OCI-LY1 (cell line): ENCODE measurements at regions not wholly inside any gene's neighbourhood (a gene's known extent, or its start where the extent isn't known, plus 50 kb on each side); places are given as distances from the start of the nearest gene placed in this dataset.

Source experiments
- H2AFZ ChIP-seq: fragments of 200-600 bp; sonication (generic), shearing (Covaris generic); 2 replicates; pipeline ENCODE4 v1.6.0; 2014; ENCODE audit warnings: antibody characterized with exemption, mild to moderate bottlenecking, low read length
- H3F3A ChIP-seq: fragments of 200-600 bp; sonication (generic), shearing (Covaris generic); 2 replicates; pipeline ENCODE4 v1.6.0; 2014; ENCODE audit warnings: mild to moderate bottlenecking, antibody characterized with exemption, low read length, moderate library complexity; ENCODE audit not compliant: insufficient read depth
- H3K27ac ChIP-seq: fragments of 200-600 bp; sonication (generic); 2 replicates; pipeline ENCODE4 v1.5.1; 2014; ENCODE audit warnings: low read length, mixed run types, mild to moderate bottlenecking, low read depth; ENCODE audit not compliant: poor library complexity, severe bottlenecking
- H3K27me3 ChIP-seq: fragments of 200-600 bp; sonication (generic); 2 replicates; pipeline ENCODE4 v1.6.0; 2014; ENCODE audit warnings: antibody characterized with exemption, mild to moderate bottlenecking, low read length, moderate library complexity; ENCODE audit not compliant: insufficient read depth
- H3K36me3 ChIP-seq: fragments of 200-600 bp; sonication (generic); 2 replicates; pipeline ENCODE4 v1.6.1; 2014; ENCODE audit warnings: mild to moderate bottlenecking, antibody characterized with exemption, low read length, moderate library complexity, mixed read lengths; ENCODE audit not compliant: insufficient read depth
- H3K4me1 ChIP-seq: fragments of 200-600 bp; sonication (generic); 2 replicates; pipeline ENCODE4 v1.5.1; 2014; ENCODE audit warnings: mild to moderate bottlenecking, low read length, moderate library complexity; ENCODE audit not compliant: insufficient read depth, severe bottlenecking
- H3K4me2 ChIP-seq: fragments of 200-600 bp; sonication (generic), shearing (Covaris generic); 2 replicates; pipeline ENCODE4 v1.6.1; 2014; ENCODE audit warnings: low read length
- H3K4me3 ChIP-seq: fragments of 200-600 bp; sonication (generic); 2 replicates; pipeline ENCODE4 v1.5.1; 2014; ENCODE audit warnings: low read length, low read depth, mild to moderate bottlenecking, mixed read lengths; ENCODE audit not compliant: poor library complexity, severe bottlenecking
- H3K79me2 ChIP-seq: fragments of 200-600 bp; shearing (Covaris generic); 2 replicates; pipeline ENCODE4 v1.6.1; 2016; ENCODE audit warnings: mixed run types, low read length, mixed read lengths; ENCODE audit not compliant: insufficient read depth
- H3K9ac ChIP-seq: fragments of 200-600 bp; sonication (generic), shearing (Covaris generic); 2 replicates; pipeline ENCODE4 v1.6.1; 2014; ENCODE audit warnings: mild to moderate bottlenecking, low read length, mixed read lengths
- H3K9me2 ChIP-seq: fragments of 200-600 bp; sonication (generic), shearing (Covaris generic); 2 replicates; pipeline ENCODE4 v1.6.1; 2014; ENCODE audit warnings: low read depth, mild to moderate bottlenecking, low read length, mixed read lengths
- H3K9me3 ChIP-seq: fragments of 200-600 bp; shearing (Covaris generic); 2 replicates; pipeline ENCODE4 v1.6.1; 2014; ENCODE audit warnings: low read length, mixed read lengths
- H4K20me1 ChIP-seq: fragments of 200-600 bp; sonication (generic), shearing (Covaris generic); 2 replicates; pipeline ENCODE4 v1.6.0; 2016; ENCODE audit warnings: mild to moderate bottlenecking, low read length; ENCODE audit not compliant: insufficient read depth
- EZH2 ChIP-seq: fragments of 200-600 bp; sonication (generic), shearing (Covaris generic); IDR thresholded peaks from 2 replicates; pipeline ENCODE4 v1.8.0; 2017; ENCODE audit warnings: borderline replicate concordance, mixed run types, mild to moderate bottlenecking, antibody characterized with exemption, low read length, moderate library complexity, mixed read lengths
- TF ChIP-seq, protein P1 (sequence below): fragments of 200-600 bp; sonication (generic), shearing (Covaris generic); IDR thresholded peaks from 2 replicates; pipeline ENCODE4 v1.5.1; 2017; ENCODE audit warnings: mild to moderate bottlenecking, antibody characterized with exemption, low read length, moderate library complexity, mixed read lengths

DNA sequence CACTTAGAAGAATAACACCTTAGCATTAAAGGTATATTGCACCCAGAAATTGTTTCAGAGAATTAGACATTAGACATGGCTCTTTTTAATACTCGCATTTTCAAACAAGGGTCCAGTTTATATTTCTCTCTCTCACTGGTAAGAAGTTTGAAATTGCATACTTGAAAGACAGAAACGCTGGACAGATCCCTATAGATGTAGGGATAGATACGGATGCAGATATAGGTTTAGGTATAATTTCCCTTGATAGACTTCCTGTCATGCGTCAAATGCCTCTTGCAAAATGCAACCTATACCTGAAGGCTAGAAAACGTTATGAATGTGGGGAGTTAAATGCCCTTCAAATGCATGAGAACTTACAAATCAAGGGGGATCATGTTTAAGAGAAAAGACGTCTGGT lies 99.4 kb upstream of the BCL6 start:
- no peaks in the 10 kb centered on the region for H3K9me3 ChIP-seq
- H3F3A ChIP-seq: no peaks in the 10 kb centered on the region
- H3K27ac ChIP-seq: no peak overlapping the region
- no peak overlapping the region for H3K4me2 ChIP-seq
- H3K4me1 ChIP-seq: no peaks in the 10 kb centered on the region
- H4K20me1 ChIP-seq: no peaks in the 10 kb centered on the region
- H2AFZ ChIP-seq: no peak overlapping the region
- H3K79me2 ChIP-seq: no peaks in the 10 kb centered on the region
- TF ChIP-seq EZH2: no peak
- TF ChIP-seq, protein P1, sequence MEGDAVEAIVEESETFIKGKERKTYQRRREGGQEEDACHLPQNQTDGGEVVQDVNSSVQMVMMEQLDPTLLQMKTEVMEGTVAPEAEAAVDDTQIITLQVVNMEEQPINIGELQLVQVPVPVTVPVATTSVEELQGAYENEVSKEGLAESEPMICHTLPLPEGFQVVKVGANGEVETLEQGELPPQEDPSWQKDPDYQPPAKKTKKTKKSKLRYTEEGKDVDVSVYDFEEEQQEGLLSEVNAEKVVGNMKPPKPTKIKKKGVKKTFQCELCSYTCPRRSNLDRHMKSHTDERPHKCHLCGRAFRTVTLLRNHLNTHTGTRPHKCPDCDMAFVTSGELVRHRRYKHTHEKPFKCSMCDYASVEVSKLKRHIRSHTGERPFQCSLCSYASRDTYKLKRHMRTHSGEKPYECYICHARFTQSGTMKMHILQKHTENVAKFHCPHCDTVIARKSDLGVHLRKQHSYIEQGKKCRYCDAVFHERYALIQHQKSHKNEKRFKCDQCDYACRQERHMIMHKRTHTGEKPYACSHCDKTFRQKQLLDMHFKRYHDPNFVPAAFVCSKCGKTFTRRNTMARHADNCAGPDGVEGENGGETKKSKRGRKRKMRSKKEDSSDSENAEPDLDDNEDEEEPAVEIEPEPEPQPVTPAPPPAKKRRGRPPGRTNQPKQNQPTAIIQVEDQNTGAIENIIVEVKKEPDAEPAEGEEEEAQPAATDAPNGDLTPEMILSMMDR: no peak
- no peaks in the 10 kb centered on the region for H3K27me3 ChIP-seq
- no peaks in the 10 kb centered on the region for H3K9me2 ChIP-seq
- no peaks in the 10 kb centered on the region for H3K36me3 ChIP-seq
- no peak overlapping the region for H3K9ac ChIP-seq
- H3K4me3 ChIP-seq: no peak overlapping the region

GRCh38 chr3:187845826-187846225 lies 100.6 kb upstream of the BCL6 start:
- Histone ChIP-seq H3K9me3 (no peaks in the 10 kb centered on the region), H3K4me2 (no peak overlapping the region), H3K79me2 (no peaks in the 10 kb centered on the region), H3K27ac (no peak overlapping the region), H4K20me1 (no peaks in the 10 kb centered on the region), H3K36me3 (no peaks in the 10 kb centered on the region), H3K9ac (no peak overlapping the region), H3K27me3 (no peaks in the 10 kb centered on the region), H3K9me2 (no peaks in the 10 kb centered on the region), H3F3A (no peaks in the 10 kb centered on the region), H3K4me1 (no peaks in the 10 kb centered on the region), H2AFZ (no peak overlapping the region), H3K4me3 (no peak overlapping the region)
- TF ChIP-seq, protein P1: no peak
- TF ChIP-seq EZH2: no peak

DNA sequence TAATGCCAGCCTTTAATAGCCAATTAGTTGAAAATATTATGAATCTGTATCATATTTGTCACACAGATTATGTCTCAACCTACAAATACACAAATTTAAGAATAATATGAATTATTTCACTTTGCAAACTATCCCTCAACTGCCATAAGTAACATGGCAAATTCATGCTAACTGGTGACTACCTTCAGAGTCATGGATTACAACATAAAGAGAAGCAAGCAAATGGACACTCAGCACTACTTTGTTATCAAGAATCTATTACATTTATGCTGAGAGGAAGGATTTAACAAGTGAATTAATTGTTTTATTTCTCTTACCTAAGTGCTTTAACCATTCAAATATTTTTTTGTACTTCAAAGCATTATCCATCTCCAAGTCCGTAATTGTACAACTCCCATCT lies 103.1 kb upstream of the BCL6 start:
- Histone ChIP-seq H4K20me1 (no peaks in the 10 kb centered on the region), H2AFZ (no peak overlapping the region), H3K27me3 (no peaks in the 10 kb centered on the region), H3K4me2 (no peak overlapping the region), H3K27ac (no peak overlapping the region), H3K79me2 (no peaks in the 10 kb centered on the region), H3K9ac (no peak overlapping the region), H3K4me1 (no peaks in the 10 kb centered on the region), H3K36me3 (no peaks in the 10 kb centered on the region; the same call in 1 of the 2 replicates), H3K9me2 (no peaks in the 10 kb centered on the region), H3K9me3 (peaks cover 18% of the 10 kb centered on the region), H3F3A (no peaks in the 10 kb centered on the region), H3K4me3 (no peak overlapping the region)
- TF ChIP-seq, protein P1: no peak
- TF ChIP-seq EZH2: no peak
